LNCAP (cell line): ENCODE measurements at regions not wholly inside any gene's neighbourhood (a gene's known extent, or its start where the extent isn't known, plus 50 kb on each side); places are given as distances from the start of the nearest gene placed in this dataset.

Experiments
- TF ChIP-seq, protein P1 (sequence below): fragments of 450-650 bp; IDR thresholded peaks from 2 replicates; pipeline ENCODE4 v1.5.1; 2017; ENCODE audit warnings: mild to moderate bottlenecking

DNA sequence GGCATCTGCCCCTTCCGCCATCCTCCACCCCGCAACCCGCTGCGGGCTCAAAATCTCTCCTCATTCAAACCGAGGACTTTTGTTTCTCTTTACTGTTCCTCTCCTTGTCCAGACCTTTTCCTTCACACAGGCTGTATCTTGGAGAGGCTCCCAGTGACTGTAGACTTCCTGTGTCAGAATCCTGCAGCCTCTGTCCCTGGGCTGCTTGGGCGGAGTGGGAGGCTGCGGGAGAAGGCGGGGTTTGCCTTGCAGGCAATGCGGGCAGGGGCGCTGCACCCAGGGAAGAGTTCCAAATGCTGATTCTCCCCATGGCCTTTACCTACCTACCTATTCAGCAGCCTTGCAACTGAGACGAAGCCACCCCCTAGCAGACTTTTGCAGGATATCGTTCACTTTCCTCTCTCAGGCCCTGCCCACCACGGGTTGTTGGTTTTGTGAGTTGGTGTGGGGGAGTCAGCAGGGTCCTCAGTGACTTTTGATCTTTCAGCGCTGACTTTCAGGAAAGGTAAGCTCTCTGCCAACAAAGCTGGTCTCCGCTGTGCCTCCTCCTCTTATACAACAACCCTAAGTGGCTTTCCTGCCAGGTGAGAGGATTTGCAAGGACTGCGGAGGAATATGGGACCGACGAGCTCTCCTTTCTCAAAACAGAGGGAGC is 79.0 kb upstream of the KCNA1 start:
- TF ChIP-seq, protein P1, sequence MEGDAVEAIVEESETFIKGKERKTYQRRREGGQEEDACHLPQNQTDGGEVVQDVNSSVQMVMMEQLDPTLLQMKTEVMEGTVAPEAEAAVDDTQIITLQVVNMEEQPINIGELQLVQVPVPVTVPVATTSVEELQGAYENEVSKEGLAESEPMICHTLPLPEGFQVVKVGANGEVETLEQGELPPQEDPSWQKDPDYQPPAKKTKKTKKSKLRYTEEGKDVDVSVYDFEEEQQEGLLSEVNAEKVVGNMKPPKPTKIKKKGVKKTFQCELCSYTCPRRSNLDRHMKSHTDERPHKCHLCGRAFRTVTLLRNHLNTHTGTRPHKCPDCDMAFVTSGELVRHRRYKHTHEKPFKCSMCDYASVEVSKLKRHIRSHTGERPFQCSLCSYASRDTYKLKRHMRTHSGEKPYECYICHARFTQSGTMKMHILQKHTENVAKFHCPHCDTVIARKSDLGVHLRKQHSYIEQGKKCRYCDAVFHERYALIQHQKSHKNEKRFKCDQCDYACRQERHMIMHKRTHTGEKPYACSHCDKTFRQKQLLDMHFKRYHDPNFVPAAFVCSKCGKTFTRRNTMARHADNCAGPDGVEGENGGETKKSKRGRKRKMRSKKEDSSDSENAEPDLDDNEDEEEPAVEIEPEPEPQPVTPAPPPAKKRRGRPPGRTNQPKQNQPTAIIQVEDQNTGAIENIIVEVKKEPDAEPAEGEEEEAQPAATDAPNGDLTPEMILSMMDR, result no peak

DNA sequence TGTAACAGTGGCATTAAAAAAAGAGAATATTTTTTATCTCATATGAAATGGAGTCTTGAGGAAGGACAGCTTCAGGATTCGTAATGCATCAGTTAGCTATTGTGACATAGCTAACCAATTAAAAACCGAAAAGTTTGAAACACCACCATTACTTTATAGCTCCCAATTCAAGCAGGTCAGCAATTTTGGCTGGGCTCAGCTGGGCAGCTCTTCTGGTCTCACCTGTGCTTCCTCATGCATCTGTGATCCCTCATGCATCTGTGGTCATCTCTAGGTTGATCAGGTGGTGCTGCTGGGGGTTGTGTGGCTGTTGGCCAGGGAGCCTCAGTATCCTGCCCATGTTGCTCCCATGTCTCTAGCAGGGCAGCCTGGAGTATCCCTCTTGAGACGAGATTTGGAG is 76.7 kb upstream of the KCNA1 start:
- TF ChIP-seq, protein P1, result no peak

DNA sequence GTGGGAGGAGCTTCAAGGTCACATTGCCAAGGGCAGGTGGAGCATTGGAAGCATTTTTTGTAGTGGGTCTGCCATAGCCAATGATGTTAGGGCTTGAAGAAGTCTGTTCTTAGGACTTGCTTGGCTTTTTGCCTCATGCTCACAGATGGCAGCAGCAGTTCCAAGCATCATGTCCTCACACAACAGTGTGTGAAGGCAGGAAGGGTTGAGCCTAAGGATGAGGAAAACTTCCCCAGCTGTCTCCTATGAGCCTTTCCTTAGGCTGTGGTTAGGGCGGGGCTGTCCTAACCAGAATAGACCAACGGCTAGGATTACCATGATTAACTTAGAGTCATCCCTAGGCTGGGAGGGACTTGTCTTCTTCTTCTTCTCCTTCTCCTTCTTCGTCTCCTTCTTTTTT is 76.2 kb upstream of the KCNA1 start:
- TF ChIP-seq, protein P1, result no peak

DNA sequence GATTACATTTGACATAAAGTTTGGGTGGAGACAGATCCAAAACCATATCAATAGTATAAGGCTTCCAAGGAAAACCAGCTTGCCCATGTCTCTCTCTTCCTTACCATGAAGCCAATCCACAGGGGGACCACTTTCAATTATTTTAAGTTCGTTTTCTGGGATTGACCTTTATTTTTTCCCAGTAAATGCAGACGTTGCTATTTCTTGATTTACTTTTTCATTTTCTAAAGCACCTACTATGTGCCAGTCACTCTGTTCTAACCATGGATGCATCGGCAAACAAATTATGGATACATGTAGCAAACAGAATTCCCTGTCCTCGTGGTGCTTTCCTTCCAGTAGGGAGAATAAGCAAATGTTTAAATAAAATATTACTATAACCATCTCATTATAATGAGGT is 65.8 kb upstream of the KCNA1 start:
- TF ChIP-seq, protein P1, result no peak

DNA sequence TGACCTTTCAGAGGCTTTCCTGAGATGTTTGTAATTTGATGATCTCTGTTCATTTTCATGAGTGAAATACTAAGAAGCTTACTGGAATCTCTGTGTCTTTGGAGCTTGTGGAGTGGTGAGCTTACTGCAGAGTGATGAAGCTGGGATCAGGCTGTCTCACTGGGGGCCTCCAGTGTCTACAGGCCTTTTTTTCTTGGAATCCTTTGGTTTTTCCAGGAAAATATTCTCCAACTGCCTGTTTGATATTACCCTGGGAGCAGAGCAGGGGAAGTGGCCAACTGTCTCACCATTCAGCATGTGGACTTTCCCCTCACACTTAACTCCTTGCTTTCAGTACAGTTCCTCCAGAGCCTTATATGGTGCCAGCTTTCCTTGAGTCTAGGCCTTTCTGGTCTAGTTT is 62.0 kb upstream of the KCNA1 start:
- TF ChIP-seq, protein P1, result no peak

DNA sequence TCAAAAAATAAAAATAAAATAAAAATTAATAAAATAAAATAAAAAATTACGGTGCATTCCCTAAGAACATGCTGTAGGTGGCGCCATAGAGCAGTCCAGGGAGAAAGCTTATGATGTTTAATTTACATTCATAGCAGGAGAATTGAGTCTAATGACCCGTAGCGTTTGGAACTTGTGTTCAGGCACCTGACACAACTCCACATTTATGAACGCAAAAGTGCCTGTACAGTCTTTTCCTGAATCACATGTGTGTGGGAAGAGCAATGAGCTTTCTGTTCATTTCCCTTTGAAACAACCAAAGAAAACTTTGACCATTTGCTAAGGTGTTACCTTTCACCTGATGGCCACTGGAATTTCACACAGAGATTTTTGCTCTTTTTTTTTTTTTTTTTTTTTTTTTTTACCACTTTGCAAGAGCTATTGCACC is 60.6 kb upstream of the KCNA1 start:
- TF ChIP-seq, protein P1, result peak; percentile 49

DNA sequence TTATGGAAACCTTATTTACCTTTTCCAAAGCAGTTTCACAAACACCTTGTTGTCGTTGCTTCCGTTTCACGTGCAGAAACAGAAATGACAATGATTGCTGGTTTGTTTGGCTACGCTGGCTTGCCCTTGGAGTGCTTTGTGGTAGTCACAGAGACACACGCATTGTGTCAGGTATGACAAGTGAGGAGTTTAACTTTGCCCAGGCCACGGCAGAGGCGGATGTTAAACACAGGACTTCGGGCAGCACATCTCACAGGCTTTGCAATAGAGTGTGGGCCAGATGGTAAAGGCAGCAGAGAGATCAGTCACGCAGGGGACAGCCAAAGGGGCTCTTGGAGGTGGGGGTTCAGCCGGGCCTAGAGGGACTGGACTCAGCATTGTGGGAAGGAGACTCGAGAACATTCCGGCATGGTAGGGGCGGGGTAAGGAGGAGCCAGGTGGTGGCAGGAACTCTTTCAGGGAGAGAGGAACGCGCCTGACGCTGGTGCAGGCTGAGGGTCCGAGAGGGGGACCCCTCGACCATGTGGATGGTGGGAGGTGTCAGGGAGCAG is 59.8 kb upstream of the KCNA1 start:
- TF ChIP-seq, protein P1, result no peak
